BLaER1 (cell line): ENCODE measurements at regions not wholly inside any gene's neighbourhood (a gene's known extent, or its start where the extent isn't known, plus 50 kb on each side); places are given as distances from the start of the nearest gene placed in this dataset.

ENCODE experiments used
- H3K27ac ChIP-seq: shearing (Covaris generic); formaldehyde crosslinking; 2 replicates; pipeline ENCODE4 v1.8.1; 2022
- H3K27me3 ChIP-seq: shearing (Covaris generic); formaldehyde crosslinking; 2 replicates; pipeline ENCODE4 v1.8.1; 2022
- H3K36me3 ChIP-seq: shearing (Covaris generic); formaldehyde crosslinking; 2 replicates; pipeline ENCODE4 v1.8.1; 2022
- H3K4me1 ChIP-seq: shearing (Covaris generic); formaldehyde crosslinking; 2 replicates; pipeline ENCODE4 v1.8.1; 2022
- H3K4me2 ChIP-seq: shearing (Covaris generic); formaldehyde crosslinking; 2 replicates; pipeline ENCODE4 v1.8.1; 2022
- H3K4me3 ChIP-seq: shearing (Covaris generic); formaldehyde crosslinking; 2 replicates; pipeline ENCODE4 v1.8.1; 2022
- H3K9ac ChIP-seq: shearing (Covaris generic); formaldehyde crosslinking; 2 replicates; pipeline ENCODE4 v1.8.1; 2022
- H3K9me3 ChIP-seq: shearing (Covaris generic); formaldehyde crosslinking; 2 replicates; pipeline ENCODE4 v1.8.1; 2022
- H4K20me1 ChIP-seq: shearing (Covaris generic); formaldehyde crosslinking; 2 replicates; pipeline ENCODE4 v1.8.1; 2022
- Cebpa-rat ChIP-seq: shearing (Covaris generic); IDR thresholded peaks from 2 replicates; pipeline ENCODE4 v1.8.1; 2022

DNA sequence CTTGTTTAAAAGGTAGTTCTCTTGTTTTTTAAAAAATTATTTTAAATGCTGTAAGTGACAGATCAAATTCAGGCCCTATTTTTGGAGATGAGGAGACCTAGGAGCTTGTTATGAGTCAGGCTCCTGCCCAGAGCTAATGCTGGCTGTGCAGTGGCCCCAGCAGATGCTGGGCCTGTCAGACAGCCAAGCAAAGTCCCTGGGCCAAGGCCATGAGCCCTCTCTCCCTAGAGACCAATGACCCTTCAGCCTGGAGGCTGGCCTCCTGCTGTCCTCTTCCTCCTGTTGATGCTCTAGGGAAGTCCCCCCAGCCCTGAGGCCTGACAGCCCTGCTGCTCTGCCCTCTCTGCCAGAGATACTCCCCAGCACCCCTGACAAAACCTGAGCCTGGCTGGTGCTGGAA is 128.1 kb upstream of the CTTNBP2NL start:
- no peaks in the 10 kb centered on the region for H3K9me3 ChIP-seq
- TF ChIP-seq Cebpa-rat = no peak
- H3K27ac ChIP-seq = no peak overlapping the region
- H3K36me3 ChIP-seq = no peaks in the 10 kb centered on the region
- H4K20me1 ChIP-seq = no peaks in the 10 kb centered on the region
- no peak overlapping the region for H3K9ac ChIP-seq
- no peaks in the 10 kb centered on the region for H3K4me1 ChIP-seq
- H3K4me2 ChIP-seq = no peak overlapping the region
- no peak overlapping the region for H3K4me3 ChIP-seq
- no peaks in the 10 kb centered on the region for H3K27me3 ChIP-seq

DNA sequence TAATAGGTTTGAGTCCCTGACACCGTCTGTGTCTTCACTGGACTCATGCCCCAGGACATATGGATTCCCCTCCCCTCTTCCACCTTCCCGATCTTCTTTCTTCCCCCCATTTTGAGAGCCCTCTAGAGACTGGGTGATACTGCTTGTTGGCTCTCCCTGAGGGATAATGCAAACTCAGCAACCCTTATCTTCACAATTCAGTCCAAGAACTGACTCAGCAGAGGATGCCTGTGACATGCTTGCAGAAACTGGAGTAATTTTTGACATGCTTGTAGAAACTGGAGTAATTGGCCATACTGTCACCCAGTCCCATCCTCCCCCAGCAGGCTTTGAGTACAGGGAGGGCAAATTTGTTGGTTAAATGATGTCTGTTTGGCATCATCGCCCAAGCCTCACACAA is 127.6 kb upstream of the CTTNBP2NL start:
- no peak for TF ChIP-seq Cebpa-rat
- H4K20me1 ChIP-seq = no peaks in the 10 kb centered on the region
- H3K4me1 ChIP-seq = no peaks in the 10 kb centered on the region
- no peak overlapping the region for H3K9ac ChIP-seq
- no peaks in the 10 kb centered on the region for H3K9me3 ChIP-seq
- H3K36me3 ChIP-seq = no peaks in the 10 kb centered on the region
- no peak overlapping the region for H3K27ac ChIP-seq
- no peaks in the 10 kb centered on the region for H3K27me3 ChIP-seq
- no peak overlapping the region for H3K4me3 ChIP-seq
- H3K4me2 ChIP-seq = no peak overlapping the region

DNA sequence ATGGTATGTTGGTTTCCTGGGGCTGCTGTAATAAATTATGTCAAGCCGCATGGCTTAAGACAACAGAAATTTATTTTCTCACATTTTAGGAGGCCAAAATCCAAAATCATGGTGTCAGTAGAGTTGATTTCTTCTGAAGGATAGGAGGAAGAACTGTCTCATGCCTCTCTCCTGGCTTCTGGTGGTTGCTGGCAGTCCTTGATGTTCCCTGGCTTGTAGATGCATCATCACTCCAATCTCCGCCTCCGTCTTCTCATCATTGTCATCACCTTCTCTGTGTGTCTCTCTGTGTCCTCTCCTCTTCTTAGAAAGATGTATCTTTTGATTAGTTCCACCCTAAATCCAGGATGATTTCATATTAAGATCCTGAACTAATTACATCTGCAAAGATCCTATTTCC is 124.7 kb upstream of the CTTNBP2NL start:
- no peak overlapping the region for H3K27ac ChIP-seq
- peaks cover 20% of the 10 kb centered on the region for H3K9me3 ChIP-seq
- H3K27me3 ChIP-seq = no peaks in the 10 kb centered on the region
- no peak for TF ChIP-seq Cebpa-rat
- no peak overlapping the region for H3K9ac ChIP-seq
- H3K36me3 ChIP-seq = no peaks in the 10 kb centered on the region
- H4K20me1 ChIP-seq = no peaks in the 10 kb centered on the region
- H3K4me3 ChIP-seq = no peak overlapping the region
- H3K4me2 ChIP-seq = no peak overlapping the region
- H3K4me1 ChIP-seq = no peaks in the 10 kb centered on the region

DNA sequence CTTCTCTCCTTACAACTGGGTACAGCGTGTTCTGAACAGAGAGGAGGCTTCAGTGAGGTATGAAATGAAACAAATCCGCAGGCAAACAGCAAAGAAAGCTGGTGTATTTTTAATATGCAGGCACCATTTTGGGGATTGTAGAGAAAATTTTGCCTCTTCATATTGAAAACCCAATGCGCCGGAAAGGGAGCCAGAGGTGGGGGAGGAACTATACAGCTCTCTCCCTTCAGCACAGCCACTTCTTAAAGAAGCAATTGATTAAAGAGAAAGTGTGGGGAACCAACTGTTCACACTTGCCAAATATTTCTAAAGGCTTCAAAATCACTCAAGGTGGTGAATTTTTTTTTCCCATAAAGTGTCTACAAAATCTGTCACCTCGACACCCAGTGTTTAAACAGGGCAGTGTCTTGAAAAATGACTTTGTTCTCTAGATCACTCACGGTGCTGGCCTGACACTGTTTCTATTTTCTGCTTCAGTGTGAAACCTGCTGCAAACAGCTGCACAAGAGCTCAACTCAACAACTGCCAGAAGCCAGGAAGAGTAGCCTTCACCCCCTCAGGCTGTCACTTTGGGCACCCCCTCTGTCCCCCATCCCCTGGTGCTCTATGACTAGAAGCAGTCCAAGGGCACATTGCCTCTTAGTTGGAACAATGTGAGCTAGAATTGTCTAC is 123.8 kb upstream of the CTTNBP2NL start:
- Histone ChIP-seq H3K27ac (no peak overlapping the region), H4K20me1 (no peaks in the 10 kb centered on the region), H3K4me2 (no peak overlapping the region), H3K9ac (no peak overlapping the region), H3K36me3 (no peaks in the 10 kb centered on the region), H3K4me3 (no peak overlapping the region), H3K4me1 (no peaks in the 10 kb centered on the region), H3K27me3 (no peaks in the 10 kb centered on the region), H3K9me3 (peaks cover 20% of the 10 kb centered on the region)
- no peak for TF ChIP-seq Cebpa-rat

DNA sequence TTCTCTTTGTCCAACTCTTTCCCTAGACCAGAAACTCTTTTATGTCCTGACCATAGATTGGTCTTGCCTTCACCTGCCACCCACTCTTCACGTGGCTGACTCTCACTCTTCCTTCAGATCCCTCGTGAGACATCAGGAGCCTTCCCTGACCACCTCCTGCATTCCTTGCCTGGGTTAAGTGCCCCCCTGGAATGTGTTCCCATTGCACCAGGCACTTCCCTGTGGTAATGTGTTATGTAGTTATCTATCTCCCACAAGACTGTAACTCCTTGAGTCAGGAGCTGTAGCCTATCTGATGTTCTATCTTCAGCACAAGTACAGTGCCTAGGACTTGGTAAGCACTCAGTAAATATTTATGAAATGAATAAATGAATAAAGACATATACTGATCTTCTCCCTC is 111.2 kb upstream of the CTTNBP2NL start:
- no peak overlapping the region for H3K4me2 ChIP-seq
- no peaks in the 10 kb centered on the region for H3K9me3 ChIP-seq
- H3K27ac ChIP-seq = no peak overlapping the region
- no peaks in the 10 kb centered on the region for H4K20me1 ChIP-seq
- no peaks in the 10 kb centered on the region for H3K4me1 ChIP-seq
- no peaks in the 10 kb centered on the region for H3K27me3 ChIP-seq
- no peak for TF ChIP-seq Cebpa-rat
- H3K36me3 ChIP-seq = no peaks in the 10 kb centered on the region
- no peak overlapping the region for H3K4me3 ChIP-seq
- no peak overlapping the region for H3K9ac ChIP-seq

DNA sequence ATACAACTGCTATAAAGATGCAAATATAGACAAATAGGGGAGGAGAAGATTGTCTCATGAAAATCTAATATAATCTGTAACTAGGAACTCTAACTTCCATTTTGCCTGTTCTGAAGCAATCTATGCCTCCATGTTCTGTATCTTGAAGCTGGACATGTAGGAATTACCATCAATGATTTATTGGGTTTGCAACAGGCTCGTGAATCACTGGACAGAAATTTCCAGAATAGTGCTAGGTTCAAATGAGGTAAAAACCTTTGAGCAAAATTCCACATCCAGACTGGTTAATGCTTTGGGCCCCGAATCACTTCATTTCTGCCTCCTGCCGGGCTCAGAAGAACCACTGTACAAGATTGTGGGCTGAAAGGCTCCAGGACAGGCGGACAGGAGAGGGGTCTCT is 110.7 kb upstream of the CTTNBP2NL start:
- Histone ChIP-seq H3K4me3 (no peak overlapping the region), H3K27me3 (no peaks in the 10 kb centered on the region), H3K4me1 (no peaks in the 10 kb centered on the region), H4K20me1 (no peaks in the 10 kb centered on the region), H3K4me2 (no peak overlapping the region), H3K9me3 (no peaks in the 10 kb centered on the region), H3K27ac (no peak overlapping the region), H3K9ac (no peak overlapping the region), H3K36me3 (no peaks in the 10 kb centered on the region)
- TF ChIP-seq Cebpa-rat = no peak

DNA sequence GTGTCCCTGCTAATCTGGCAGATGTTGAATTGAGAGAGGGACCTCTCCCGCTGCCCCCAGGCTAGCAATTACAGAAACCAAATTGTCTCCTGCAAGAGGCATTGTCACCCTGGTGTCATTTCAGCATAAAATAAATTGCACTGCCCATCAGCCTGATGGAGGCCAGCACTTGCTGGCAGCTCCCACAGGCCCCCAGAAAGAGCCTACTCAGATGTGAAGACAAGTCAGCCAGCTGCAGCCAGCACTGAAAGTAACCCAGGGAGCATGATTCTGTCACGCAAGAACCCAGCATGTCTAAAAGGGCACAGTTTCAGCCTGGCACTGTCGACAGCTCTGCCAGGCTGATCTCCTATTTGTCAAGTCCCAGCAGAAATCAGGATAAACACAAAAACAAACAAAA is 110.3 kb upstream of the CTTNBP2NL start:
- H3K4me1 ChIP-seq = no peaks in the 10 kb centered on the region
- H3K9ac ChIP-seq = no peak overlapping the region
- no peaks in the 10 kb centered on the region for H3K27me3 ChIP-seq
- H3K4me2 ChIP-seq = no peak overlapping the region
- H3K27ac ChIP-seq = no peak overlapping the region
- H4K20me1 ChIP-seq = no peaks in the 10 kb centered on the region
- no peak for TF ChIP-seq Cebpa-rat
- H3K9me3 ChIP-seq = no peaks in the 10 kb centered on the region
- H3K4me3 ChIP-seq = no peak overlapping the region
- no peaks in the 10 kb centered on the region for H3K36me3 ChIP-seq

DNA sequence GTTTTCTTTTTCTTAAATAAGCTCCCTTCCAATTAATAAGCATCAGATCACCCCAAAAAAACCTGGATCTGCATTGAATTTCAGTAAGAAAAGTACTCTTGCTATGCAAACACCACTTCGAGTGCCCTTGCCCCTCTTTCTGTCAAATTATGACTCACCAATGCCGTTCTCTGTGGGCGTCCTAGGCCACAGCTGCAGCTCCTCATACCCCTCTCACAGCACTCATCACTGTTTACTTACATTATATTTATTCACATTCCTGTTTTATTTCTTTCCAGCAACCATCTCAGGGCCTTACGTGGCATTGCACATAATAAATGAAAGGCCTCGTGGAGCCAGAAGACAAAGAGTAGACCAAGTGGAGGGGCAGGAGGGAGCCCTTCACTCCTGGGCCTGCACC is 99.1 kb upstream of the CTTNBP2NL start:
- H4K20me1 ChIP-seq = no peaks in the 10 kb centered on the region
- TF ChIP-seq Cebpa-rat = no peak
- no peak overlapping the region for H3K27ac ChIP-seq

DNA sequence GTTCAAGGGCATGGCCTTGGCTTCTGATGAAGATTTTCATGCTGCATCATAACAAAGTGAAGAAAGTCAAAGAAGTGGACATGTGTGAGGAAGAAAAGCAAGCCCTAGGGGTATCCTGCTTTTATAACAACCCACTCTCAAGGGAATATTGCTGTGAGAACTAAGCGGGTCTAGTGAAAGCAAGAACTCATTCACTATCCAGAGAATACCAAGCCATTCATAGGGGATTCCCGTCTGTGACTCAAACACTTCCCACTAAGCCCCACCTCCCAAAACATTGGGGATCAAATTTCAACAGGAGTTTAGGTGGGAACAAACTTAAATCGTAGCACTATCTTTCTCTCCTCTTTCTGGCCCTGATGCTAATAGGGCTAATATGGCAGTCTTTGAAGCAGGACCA is 98.5 kb upstream of the CTTNBP2NL start:
- Histone ChIP-seq H3K9ac (no peak overlapping the region), H4K20me1 (no peaks in the 10 kb centered on the region), H3K36me3 (no peaks in the 10 kb centered on the region), H3K4me2 (no peak overlapping the region), H3K4me1 (no peaks in the 10 kb centered on the region), H3K27ac (no peak overlapping the region), H3K4me3 (no peak overlapping the region), H3K27me3 (no peaks in the 10 kb centered on the region), H3K9me3 (no peaks in the 10 kb centered on the region; the same call in none of the 2 replicates)
- TF ChIP-seq Cebpa-rat = no peak

More for the DNA sequence above, 99.1 kb upstream of the CTTNBP2NL start:
- H3K9me3 ChIP-seq = no peaks in the 10 kb centered on the region; the same call in none of the 2 replicates
- no peak overlapping the region for H3K4me2 ChIP-seq
- H3K4me3 ChIP-seq = no peak overlapping the region
- no peaks in the 10 kb centered on the region for H3K27me3 ChIP-seq
- no peak overlapping the region for H3K9ac ChIP-seq
- no peaks in the 10 kb centered on the region for H3K36me3 ChIP-seq
- no peaks in the 10 kb centered on the region for H3K4me1 ChIP-seq

DNA sequence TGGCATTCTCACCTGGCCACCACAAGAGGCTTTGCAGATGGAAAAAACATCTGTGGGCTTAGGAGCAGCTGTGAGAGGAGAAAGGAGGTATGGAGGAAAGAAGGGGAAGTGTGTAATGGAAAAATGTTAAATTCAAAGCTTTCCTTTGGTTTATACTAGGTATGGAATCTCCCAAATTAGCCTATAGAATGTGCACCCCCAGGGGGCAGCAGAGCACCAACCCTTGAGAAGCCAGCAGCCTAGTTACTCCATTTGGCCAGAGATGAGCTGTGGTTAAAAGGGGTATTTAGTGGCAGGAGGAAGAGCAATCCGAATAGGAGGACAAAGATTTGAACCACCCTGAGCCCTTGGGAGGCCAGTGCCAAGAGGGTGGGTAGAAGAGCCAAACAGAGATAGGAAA is 97.5 kb upstream of the CTTNBP2NL start:
- Histone ChIP-seq H3K4me1 (no peaks in the 10 kb centered on the region), H3K27me3 (no peaks in the 10 kb centered on the region), H4K20me1 (no peaks in the 10 kb centered on the region), H3K27ac (no peak overlapping the region), H3K4me2 (no peak overlapping the region), H3K9me3 (no peaks in the 10 kb centered on the region; the same call in none of the 2 replicates), H3K4me3 (no peak overlapping the region), H3K9ac (no peak overlapping the region), H3K36me3 (no peaks in the 10 kb centered on the region)
- TF ChIP-seq Cebpa-rat = no peak

DNA sequence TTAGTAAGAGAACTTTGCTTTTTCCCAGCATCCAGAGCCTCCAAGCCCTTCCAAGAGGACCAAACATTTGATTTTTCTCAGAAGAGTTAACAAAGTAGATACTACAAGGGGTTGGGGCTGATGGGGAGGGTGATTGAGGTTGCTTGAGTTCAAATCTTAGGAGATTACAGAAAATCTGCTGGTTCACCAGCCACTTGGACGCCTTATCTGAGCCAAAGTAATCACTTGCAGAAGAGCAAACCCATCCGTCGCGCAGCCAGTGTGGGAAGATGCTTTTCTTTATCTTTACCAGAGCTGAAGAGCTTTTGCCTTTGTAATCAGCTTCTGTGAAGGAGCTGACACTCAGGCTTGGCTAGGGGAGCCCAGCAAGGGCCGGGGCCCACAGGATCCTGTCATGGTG is 91.9 kb upstream of the CTTNBP2NL start:
- no peak overlapping the region for H3K9ac ChIP-seq
- no peaks in the 10 kb centered on the region for H4K20me1 ChIP-seq
- H3K4me2 ChIP-seq = no peak overlapping the region
- no peak overlapping the region for H3K4me3 ChIP-seq
- no peaks in the 10 kb centered on the region; the same call in 1 of the 2 replicates for H3K9me3 ChIP-seq
- no peak overlapping the region for H3K27ac ChIP-seq
- H3K4me1 ChIP-seq = no peaks in the 10 kb centered on the region
- no peaks in the 10 kb centered on the region for H3K27me3 ChIP-seq
- TF ChIP-seq Cebpa-rat = no peak
- no peaks in the 10 kb centered on the region for H3K36me3 ChIP-seq
